CD4-positive, alpha-beta T cell treated with Interleukin-6 for 4 hours (primary cell): ENCODE measurements at regions not wholly inside any gene's neighbourhood (a gene's known extent, or its start where the extent isn't known, plus 50 kb on each side); places are given as distances from the start of the nearest gene placed in this dataset.

Source experiments
- DNase-seq: peaks from one replicate; pipeline ENCODE4 v3.0.0-alpha.2; 2020; ENCODE audit warnings: mixed read lengths

GRCh38 chr1:218527737-218528136 is 182.6 kb downstream of the TGFB2 start:
- DNase-seq, result no peak

- DNase-seq, result no peak
Measured at GRCh38 chr1:218529646-218530300, 184.6 kb downstream of the TGFB2 start.

- no peak for DNase-seq
Measured at GRCh38 chr1:218531936-218532335, 186.8 kb downstream of the TGFB2 start.

GRCh38 chr1:218536296-218536986 is 191.3 kb downstream of the TGFB2 start:
- DNase-seq, result no peak

DNA sequence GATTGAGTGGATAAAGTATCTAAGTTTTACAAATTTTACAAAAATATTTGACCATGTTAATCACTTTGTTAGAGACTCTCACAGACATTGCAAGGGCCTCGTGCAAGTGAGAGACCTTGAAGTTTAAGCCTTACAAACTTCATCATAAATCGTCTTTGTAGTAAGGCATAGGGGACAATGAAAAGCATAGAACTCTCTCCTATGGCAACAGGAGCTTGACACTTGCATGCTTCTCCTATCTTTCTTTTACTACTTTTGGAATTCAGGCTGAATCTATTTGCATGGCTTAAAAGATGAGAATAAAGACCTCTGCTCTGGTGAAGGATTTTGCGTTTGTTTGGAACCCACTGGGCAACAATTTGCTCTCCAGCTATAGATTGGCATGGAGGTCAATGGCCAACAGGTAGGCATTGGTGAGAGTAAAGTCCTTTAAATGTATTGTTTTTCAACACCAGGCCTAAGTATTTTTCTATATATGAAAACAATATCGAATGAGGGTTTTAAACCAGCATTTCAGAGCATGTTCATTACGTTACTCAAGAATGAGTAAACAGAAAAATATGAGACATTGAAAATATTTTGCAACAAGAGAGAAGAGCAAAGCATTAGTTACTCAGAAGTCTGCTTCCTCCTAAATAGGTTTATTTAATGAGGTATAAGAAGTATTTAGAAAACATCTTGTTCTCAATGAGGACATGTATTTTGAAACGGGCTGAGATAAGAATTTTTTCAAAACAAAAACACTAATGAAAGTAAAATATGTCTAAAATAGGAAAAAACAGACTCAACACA is 192.2 kb downstream of the TGFB2 start:
- DNase-seq, result no peak

DNA sequence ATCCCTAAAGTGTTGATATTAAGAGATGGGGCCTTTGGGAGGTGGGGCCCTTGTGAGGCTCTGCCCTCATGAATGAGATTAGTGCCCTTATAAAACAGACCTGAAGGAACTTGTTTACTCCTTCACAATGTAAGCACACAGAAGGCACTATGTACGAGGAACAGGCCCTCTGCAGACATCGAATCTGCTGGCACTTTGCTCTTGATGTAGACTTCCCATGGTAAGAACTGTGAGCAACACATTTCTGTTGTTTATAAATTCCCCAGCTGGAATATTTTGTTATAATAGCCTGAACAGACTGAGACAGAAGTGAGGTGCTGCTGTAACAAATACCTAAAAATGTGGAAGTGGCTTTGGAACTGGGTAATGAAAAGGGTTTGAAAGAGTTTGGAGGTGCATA is 193.2 kb downstream of the TGFB2 start:
- no peak for DNase-seq

DNA sequence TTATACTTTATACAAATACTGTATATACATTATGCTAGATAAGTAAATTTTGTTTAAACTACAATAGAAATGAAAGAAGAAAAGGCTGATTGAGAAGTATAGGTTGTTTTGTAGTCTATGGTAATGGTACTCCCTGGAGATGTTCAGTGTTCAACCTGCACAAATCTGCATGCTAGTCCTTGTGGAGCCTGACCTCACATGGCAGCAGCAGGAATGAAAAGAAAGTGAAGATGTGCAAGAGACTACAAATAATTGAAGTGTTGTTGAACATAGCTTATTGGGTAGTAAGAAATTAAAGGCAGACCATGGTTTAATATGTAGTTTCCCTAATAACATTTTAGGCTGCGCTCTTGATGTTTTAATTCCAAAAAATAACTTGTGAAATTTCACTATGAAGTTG is 201.2 kb downstream of the TGFB2 start:
- DNase-seq, result no peak

- no peak for DNase-seq
Measured at GRCh38 chr1:218547957-218548730, 203.0 kb downstream of the TGFB2 start.

DNA sequence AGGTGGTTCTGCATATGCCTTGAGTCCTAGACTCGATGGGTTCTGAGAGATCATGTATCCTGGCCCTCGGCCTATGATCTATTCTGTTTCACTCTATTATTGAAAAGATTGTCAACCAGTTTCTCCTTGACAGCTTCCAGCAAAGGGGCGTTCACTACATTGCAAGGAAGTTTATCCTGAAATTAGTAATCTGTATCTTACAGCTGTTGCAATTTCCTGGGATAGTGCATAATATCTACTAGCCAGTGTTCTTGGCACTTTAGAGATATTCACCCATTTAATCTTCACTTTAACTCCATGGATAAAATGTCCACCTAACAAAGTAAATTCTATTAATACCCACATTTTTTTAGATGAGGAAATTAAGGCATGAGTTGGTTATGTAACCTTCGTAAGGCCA is 203.6 kb downstream of the TGFB2 start:
- DNase-seq, result no peak

GRCh38 chr1:218553197-218553596 is 208.1 kb downstream of the TGFB2 start:
- DNase-seq, result no peak

- no peak for DNase-seq
Measured at GRCh38 chr1:218556016-218556415, 210.9 kb downstream of the TGFB2 start.

DNA sequence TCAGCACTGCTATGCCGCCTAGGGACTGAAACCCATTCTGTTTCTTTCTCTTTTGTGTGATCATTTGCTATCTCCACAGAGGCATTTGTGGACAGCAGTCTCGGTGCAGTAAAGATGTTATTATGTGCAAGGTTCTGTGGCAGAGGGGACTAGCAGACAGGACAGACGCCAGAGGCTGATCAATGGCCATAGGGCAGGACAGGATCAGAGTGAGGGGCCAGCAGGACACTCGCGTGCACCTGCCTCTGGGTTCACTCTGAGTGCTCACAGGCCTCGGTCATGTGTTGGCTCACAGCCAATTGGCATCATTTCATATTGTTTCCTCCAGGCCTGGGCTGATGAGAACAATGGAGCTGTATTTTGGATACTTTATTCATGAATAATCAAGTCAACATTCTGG is 212.6 kb downstream of the TGFB2 start:
- DNase-seq, result no peak

DNA sequence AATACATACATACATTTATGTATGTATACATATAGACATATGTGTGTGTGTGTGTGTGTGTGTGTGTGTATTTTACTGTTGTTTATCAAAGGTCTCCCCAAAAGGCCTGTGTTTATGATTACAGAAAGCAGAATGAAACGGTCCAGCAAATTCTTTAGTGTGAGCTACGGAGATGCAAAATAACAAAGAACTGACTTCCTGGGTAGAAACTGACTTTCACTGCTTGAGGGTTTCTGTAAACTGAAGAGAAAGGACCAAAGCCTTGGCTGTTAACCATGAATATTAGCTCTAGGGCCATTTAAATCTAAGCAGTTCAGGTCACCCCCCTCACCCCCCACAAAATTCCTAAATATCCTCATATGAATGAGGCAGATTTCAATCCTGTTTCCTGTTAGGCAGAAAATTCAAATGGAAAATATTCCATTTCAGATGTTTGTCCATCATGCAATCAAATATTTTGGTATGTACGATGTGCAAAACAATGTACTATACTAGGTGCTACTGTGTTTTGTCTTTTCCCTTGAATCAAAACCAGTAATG is 213.2 kb downstream of the TGFB2 start:
- DNase-seq, result no peak

DNA sequence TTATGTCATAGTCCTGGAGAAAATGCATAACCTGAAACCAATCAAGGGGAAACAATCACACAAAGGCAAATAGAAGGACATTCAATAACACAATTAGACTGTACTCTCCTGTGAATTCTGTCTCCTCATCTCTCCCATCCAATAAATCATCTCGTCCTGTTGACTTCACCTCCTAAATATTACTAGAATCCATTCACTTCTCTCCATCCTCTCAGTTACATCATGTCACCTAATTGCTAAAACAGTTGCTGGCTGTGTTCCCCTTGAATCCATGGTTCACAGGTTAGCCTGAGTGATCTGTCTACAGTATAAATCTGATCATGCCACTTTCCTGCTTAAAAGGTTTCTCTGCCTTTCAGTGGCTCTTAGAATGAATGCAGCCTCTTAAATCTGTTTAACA is 220.2 kb downstream of the TGFB2 start:
- no peak for DNase-seq

DNA sequence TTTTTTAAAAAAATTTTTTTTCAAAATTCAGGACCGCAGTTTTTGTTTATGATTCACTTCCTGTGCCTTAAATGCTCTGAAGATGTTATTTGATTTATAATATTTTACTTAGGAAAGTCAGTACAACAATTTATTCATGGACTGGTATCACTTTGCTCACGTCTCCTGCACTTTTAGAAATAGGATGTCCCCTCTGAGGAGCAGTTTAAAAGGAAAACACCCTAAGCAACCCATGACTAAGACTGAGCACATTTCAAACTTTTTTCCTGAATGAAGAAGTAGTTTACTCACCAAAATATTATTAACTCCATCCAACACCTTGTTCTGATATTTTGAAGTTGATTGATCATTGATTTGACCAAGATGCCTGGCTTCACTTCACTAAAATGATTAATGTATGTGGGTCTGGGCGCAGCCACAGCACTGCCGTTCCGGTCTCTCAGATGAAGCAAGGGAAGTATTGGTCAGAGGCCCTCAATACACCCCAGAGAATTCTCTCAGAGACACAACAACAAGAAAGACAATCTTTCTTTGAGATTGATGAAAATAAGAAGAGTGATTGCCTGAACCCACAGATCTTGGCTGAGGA is 223.9 kb downstream of the TGFB2 start:
- no peak for DNase-seq

- DNase-seq, result no peak
Measured at GRCh38 chr1:218570456-218570855, 225.3 kb downstream of the TGFB2 start.

DNA sequence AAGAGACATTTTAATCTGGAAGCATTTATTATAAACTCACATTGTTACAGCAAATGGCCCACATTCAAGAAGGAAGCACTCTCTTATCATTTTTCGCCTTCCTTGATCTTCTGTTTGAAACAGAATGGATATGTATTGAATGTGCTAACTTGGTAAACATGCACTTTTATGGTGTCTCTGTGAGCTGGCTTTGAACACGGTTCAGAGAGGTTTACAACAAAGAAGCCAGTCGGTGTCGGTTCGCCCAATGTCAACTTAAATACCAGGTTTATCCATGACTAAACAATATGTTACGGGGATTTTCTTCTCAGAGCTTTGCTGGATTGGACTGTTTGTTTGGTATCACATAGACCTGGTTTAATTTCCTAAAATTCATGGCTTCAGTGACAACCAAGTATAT is 226.4 kb downstream of the TGFB2 start:
- DNase-seq, result no peak

DNA sequence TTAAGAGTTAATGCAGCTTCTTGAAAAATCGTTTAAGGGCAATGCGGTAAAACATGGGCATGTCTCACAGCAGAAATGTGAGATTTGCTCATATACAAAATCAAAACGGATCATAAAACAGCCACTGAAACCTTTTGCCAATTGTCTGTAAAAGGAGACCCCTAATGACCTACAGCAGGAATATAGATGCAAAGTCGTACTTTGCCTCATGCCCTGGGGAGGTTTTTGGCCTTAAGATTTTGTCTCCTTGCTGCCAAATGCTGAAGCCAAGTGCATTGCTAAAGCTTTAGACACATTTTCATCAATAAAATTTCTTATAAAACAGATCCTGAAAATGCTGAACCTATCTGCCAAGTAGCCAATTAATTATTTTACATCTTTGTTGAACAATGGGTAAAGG is 226.9 kb downstream of the TGFB2 start:
- no peak for DNase-seq

- DNase-seq, result no peak
Measured at GRCh38 chr1:218573925-218574324, 228.8 kb downstream of the TGFB2 start.

GRCh38 chr1:218575079-218575478 is 229.9 kb downstream of the TGFB2 start:
- DNase-seq, result no peak

DNA sequence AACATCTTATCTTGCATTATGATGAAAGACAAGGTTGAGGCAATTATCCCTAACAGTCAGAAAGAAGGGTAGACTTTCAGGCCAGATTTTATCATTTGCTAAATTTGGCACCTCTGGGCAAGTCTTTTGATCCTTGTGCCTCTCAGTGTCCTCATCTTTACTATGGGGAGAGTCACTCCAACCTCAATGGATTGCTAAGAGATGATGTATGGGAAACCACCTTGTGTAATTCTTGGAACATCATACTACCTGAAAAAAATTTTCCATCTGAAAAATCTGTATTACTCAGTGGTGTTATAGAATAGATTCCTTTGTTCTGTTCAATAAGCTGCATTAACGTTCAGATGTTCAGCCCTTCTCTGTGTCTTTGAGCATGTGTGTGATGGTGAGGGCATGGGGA is 230.7 kb downstream of the TGFB2 start:
- no peak for DNase-seq

- no peak for DNase-seq
Measured at GRCh38 chr1:218582646-218583045, 237.5 kb downstream of the TGFB2 start.
